HG03575 (cell line): ENCODE measurements at regions not wholly inside any gene's neighbourhood (a gene's known extent, or its start where the extent isn't known, plus 50 kb on each side); places are given as distances from the start of the nearest gene placed in this dataset.

Experiments used
- ATAC-seq: cut with Tn5 transposase; IDR thresholded peaks from one replicate; pipeline ENCODE4 v1.9.1; 2021; ENCODE audit not compliant: unreplicated experiment, insufficient number of reproducible peaks, low FRiP score; ENCODE audit errors: extremely low read depth

DNA sequence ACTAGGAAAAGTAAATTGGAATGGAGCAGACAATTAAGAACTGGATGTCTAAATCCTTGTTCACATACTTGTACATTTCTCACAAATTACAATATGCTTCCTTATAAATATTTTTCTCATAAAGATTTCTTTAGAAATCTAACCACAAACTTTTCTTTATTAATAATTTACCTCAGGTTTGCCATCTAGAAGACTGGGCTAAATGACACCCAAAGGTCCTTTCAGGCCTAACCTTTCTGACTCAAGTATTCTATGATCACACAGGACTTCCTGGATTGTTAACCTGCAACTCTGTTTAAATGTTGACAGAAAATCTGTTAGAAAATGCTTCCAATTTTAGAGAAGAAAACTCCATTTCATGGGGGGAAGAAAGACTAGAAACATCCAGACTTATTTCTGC is 330.5 kb upstream of the MAP3K7 start:
- no peak for ATAC-seq

DNA sequence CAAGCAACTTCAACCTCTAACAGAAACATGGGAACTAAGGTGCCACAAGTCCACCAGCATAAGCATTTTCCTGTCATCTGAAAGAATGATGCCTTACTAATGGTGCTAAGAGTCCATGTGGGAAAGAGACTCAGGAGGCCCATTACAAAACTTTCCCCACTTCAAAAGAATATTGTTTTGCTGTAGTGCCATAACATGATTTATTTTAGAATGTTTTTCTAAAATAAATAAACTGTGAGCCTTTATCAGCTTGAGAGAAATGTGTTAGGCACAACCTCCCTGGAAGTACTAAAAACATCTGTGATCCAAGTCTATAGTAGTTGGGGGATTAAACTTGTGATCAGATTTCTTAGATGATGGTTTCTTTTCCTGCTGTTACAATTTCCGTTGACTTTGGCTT is 330.1 kb upstream of the MAP3K7 start:
- no peak for ATAC-seq

DNA sequence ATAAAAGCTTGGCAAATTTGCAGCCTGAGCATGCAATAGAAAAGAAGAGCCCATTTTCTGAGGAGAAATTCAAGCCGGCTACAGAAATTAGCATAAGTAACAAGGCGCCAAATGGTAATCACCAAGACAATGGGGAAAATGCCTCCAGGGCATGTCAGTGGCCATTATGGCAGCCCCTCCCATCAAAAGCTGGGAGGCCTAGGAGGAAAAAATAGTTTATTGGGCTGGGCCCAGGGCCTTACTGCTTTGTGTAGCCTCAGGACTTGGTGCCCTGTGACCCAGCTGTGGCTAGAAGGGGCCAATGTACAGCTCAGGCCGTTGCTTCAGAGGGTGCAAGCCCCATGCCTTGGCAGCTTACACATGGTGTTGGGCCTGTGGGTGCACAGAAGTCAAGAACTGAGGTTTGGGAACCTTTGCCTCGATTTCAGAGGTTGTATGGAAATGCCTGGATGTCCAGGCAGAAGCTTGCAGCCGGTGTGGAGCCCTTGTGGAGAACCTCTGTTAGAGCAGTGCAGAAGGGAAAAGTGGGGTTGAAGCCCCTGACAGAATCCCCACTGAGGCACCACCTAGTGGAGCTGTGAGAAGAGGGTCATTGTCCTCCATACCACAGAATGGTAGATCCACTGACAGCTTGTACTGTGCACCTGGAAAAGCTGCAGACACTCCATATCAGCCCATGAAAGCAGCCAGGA is 328.5 kb upstream of the MAP3K7 start:
- ATAC-seq, result no peak

DNA sequence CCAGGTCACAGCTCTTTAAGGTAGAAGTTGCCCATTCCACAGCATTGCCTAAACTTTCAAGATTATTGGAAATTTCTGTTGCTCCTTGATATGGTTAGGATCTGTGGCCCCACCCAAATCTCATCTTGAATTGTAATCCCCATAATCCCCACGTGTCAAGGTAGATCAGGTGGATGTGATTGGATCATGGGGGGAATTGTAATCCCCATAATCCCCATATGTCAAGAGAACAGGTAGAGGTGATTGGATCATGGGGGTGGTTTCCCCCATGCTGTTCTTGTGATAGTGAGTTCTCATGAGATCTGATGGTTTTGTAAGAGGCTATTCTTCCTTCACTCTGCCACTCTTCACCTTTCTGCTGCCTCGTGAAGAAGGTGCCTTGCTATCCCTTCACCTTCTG is 327.4 kb upstream of the MAP3K7 start:
- ATAC-seq, result no peak

DNA sequence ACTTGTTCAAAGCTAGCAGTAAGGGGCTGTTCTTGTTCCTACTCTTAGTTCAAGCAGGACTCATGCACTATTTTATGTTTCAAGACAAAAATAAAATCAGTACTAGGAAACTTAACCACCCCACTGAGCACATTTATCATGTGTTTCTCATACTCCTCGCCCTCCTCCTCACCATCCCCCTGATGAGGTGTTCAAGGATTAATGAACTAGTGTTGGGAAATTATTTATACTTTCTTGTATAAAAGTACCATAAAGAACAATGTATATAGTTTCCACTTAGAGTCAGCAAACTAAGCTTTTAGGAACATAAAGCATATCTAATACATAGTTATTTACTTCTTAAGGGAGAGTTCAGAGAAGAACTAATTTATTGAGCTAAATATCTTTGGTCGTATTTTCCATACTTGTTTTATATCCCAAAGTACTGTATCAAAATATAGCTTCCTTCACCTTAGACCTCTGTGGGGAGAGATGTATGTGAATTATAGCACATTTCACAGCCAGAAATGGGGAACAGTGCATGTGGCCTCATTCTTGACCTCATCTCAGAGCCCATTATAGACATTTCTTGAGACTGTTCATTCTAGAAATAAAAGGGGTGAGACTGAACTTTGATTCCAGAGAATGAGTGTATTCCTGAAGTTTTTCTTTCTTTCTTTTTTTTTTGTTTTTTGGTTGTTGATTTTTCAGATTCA is 326.5 kb upstream of the MAP3K7 start:
- no peak for ATAC-seq

DNA sequence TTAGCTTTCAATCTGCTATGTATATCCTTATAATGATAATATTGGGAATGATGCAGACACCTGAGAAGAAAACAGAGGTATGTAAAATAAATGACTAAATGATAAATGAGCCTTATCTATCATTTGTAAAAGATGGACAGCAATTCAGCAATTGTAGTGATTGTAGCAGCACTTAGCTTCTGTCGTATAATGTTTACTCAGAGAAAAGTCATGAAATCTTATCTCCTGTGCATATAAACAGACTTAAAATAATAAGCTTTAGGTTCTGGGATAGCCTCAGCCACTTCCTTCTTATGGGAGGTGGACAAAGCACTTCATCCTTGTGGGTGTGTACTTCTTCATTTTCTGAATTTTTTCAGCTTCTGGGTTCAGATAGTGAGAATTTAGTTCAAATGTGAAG is 324.8 kb upstream of the MAP3K7 start:
- no peak for ATAC-seq

DNA sequence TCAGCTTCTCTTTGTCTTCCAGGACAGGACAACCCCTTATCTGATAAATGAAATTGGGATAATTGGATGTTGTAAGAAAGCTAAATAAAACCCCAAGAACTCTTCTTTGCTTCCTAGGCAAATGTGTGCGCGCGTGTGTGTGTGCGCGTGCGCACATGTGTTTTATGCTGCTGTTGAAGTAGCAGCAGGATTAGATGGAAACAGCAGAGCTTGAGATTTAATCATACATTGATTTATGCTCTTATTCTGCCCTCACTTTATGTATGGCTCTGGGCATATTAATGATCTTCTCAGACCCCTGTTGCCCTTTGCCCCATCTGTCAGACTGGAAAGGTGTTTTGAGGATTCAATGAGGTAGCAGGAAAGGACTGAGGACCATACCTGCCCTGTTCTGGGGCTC is 324.0 kb upstream of the MAP3K7 start:
- ATAC-seq, result no peak

DNA sequence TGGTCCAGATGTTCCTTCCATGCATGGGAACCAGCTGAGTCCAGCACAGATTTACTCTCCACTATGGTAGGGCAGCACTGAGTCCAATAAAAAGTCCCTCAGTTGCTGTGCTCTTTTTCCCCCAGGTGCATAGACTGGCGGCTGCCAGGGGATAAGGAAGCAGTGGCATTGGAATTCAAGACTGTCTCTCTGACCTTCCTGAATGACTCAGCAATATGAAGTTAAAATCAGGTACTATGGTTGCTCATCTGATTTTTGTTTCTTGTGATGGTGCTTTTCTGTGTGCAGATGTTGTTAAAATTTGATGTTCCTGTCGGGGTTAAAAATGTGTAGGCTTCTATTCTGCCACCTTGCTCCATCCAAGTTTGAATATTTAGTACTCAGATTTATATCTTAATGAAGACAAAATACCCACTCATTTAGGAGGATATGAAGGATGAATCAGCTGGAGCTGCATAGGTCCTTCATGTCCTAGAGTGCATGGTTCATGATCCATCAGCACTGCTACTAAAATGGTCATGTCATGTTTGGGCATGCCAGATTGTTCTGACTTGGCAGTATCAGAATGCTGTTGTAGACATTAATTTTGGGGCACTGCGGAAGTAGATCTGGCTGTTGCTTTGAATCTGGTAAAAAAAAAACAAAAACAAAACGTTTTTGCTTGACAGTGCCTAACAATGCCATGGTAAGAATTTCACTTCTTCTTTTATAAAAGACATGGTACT is 321.2 kb upstream of the MAP3K7 start:
- no peak for ATAC-seq

DNA sequence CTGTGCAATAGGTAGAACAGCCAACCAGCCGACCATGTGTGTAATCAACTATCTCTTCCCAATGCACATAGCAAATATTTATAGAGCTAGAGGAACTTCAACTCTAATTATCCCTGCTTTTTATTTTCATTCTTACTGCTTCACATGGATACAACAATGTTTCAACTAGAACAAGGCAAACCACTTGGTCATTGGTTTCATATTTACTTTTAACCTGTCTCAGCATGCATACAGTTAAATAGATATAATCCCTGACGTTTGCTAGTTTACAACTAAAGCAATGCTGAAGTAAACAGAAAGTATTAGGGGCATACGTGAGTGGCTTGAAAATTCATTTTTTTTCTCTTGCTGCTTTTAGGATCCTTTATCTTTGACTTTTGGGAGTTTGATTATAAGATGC is 318.5 kb upstream of the MAP3K7 start:
- ATAC-seq, result no peak

DNA sequence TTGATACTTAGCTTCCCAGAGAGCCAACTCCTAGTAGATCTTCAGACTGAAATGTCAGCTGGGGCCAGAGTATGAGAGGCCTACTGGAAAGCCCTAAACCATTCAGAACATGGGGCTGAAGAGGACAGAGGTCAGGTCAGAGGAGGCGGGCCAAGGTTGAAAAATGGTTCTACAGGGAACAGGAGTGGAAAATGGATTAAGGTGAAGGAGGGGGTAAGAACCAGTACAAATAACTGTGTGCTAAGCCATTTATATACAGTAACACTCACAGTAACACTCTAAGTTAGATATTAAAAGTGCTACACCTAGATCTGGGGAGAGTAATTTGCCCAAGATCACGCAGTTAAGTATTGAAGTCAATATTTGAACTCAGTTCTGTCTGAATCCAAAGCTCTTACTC is 313.2 kb upstream of the MAP3K7 start:
- ATAC-seq, result no peak

DNA sequence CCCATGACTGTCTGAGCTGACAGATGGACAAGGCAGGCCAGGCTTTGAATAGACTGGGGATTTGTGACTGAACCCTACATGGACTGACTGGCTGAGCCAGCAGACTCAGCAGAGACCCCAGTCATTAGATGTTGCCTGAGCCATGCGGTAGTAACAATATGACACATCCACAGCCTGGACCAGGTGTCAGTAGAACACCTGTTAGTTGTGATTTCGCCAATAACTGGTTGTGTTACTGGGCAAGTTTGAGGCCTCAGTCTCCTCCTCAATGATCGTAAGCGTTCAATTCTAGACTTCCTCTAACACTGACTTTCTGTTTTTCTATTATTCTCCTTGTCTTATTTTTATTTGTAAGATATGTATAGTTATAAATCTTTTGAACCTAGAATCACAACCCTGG is 311.9 kb upstream of the MAP3K7 start:
- ATAC-seq, result no peak

DNA sequence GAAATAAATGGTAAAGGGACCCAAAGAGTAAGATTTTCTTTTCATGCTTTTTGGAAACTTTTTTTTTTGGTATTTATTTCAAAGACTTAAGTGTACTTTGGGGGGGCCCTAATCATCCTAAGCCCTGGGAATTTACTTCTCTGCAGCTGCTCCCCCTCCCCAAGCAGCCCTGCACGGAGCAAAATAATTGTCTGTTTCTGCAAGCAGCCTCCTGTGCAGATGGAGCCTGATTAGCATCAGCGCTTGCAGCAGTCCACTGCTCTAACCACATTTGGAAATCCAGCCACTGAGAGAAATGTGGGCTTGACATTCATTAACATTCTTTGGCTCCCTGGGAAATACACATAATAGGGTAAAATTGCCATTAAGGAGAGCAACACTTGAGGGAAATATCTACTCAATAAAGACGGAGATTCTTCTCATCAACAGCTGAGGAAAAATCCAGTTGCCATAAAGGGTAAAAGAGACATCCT is 309.2 kb upstream of the MAP3K7 start:
- ATAC-seq, result no peak

DNA sequence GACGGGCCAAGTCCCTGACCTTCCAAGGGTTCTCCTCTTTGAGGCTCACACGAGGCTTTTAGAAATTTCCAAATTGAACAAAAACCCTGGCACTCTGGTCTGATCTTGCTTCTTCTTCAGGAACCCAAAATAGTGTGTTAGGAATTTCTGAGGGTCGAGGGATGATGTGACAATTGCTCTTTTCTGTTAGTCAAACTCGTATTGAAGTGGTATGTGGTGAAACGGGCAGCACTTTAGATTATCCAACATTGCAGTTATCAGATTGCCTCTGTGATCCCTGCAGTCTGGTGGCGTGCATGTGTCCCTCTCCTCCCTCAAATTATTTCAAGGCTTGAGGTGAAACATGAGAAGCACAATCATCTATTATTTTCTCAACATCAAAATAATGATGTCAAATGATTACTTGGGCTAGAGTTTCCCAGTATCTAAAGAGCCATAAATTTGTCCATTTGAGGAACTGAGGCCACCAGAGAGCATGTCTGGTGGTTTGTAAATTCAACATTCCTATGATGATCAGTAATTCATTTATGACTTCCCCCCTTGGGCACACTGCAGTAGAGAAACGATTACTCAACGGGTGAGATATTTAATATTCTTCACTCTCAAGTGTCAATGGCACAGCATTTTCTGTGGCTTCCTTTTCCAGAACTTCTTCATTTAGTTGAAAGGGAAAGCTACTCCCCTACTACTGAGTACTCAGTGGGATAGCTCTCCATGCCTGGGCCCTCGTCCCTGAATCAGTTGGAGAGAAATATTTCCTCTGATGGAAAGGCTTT is 308.6 kb upstream of the MAP3K7 start:
- ATAC-seq, result no peak

DNA sequence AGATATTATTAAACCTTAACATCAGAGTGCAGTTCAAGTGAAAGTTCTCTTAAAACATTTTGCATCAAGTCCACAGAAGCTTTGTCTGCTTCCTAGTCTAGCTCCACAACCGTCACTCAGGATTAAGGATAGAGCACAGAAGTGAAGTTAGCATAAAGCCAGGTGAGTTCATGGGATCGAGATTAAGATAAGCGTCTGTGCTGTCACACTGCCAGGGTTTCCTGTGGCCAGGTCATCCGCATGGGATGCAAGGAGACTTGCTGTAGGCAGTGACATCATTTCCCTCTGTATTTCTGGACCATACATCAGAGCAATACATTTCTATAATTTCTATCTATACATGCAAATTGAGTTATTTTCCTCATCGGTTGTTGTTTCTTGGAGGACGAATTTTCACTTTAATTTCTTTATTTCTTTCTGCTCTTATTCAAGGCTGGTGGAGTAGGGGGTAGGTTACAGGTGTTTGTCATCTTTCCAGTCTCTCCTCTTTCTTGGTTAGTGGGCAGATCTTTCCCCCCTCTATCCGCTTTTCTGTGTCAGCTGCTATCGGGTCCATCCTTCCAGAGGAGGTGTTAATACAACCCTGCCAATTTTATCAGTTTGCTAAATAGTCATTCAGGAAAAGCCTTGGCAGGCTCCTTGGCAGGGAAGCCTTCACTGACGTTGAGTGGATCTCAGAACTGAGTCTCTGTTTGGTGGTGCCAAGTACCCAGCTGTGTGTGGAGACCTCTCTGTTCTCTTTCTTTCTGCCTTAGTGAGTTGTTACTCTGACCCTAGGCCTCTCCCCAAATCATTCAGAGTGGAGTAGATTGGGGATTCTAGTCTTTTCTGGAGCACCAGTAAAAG is 307.6 kb upstream of the MAP3K7 start:
- ATAC-seq, result no peak

DNA sequence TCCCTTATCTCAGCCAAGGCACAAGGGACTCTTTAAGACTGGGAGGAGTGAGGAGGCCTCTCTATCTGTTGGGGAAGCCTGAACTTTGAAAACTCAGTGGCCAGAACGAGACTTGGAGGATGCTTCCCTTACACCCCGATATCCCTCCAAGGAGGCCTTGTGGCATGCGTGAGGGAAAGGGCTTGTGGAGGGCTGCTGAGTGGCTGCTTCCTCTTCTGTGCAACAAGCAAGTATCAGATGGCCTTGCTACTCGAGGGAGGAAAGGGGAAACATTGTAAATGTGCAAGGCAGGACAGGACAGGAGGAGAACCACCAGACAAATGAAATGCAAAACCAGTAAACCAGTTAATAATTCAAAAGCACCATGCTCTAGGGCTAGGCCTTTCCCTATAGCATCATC is 306.5 kb upstream of the MAP3K7 start:
- no peak for ATAC-seq

DNA sequence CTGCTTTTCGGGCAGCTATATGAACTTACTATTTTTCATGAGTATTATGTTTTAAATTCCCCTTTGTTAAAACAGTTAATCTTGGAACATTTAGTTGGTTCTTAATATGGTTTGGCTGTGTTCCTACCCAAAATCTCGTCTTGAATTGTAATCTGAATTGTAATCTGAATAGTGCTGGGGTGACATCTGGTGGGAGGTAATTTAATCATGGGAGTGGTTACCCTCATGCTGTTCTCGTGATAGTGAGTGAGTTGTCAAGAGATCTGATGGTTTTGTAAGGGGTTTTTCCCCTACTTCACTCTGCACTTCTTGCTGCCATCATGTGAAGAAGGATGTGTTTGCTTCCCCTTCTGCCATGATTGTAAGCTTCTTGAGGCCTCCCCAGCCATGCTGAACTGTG is 305.4 kb upstream of the MAP3K7 start:
- ATAC-seq, result no peak

DNA sequence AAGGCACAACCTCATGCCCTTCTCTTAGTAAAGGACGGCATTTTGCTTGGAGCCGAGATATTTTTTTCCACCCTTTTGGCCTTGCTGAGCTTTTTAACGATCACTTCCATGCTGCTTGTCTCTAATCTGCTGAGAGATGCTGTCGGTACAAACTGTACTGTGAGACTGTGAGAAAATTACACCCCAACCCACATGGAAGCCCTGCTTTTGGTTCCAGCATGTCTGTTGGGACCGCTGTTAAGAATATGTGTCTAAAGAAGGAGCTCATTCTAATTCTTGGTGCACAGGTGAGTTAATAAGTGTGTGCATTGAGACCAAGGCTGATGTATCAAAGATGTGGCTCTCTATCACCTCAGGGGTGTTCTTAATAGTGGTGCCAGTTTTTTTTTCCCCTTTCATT is 304.5 kb upstream of the MAP3K7 start:
- ATAC-seq, result no peak

DNA sequence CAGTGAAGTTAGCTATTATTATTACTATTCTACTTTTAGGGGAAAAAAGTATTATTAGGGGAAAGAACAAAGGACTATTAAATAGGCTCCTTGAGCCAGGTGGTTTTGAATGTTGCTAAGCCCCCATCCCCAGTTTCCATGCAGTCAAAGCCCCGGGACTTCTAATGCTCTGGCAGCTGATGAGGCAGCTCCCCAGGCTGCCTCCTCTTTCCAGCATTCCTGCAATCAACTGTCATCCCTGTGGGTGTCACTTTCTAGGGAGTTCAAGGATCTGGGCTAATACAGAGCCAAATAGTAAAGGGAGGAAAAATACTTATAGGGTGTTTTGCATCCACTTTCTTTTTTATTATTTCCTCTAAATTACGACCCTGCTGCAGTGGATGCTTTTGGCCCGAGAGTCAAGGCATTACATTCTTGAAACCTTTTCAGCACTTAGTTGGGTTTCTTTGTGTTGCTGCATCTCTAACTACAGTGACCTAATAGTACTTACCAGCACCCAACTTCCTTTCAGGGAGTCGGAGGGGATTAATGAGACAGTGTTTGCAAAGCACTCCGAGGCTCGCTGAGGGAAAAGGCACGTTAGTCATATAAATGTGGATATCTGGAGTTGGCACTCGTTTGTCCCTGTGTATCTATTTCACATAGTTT is 303.9 kb upstream of the MAP3K7 start:
- no peak for ATAC-seq
